ENCODE measurements at regions not wholly inside any gene's neighbourhood (a gene's known extent, or its start where the extent isn't known, plus 50 kb on each side); places are given as distances from the start of the nearest gene placed in this dataset.

- Histone ChIP-seq H3K27ac (peak overlapping the region in 2 of 4 donors; percentile 64 to 78), H3K36me3 (no peaks in the 10 kb centered on the region), H3K4me1 (peaks cover 0 to 8% (median 3%) of the 10 kb centered on the region in 3 donors), H3K4me3 (no peak overlapping the region), H3K27me3 (no peaks in the 10 kb centered on the region), H3K9me3 (no peaks in the 10 kb centered on the region)
- no peak for FAIRE-seq
- 89% methylated on average over 5 of the region's 5 CpGs for WGBS, 2 donors
- DNase-seq, result peak in 1 of 6 donors; percentile 37
- no peak for TF ChIP-seq CTCF (IDR thresholded peaks at IDR 0.05)
- peak in 2 of 4 donors; percentile 12 to 22 for ATAC-seq
- intact Hi-C loops (cut with DNase I), result loop anchor here in 1 of 3 donors (10.0 kb wide), 1 partner anchor 143 kb away; no protein-coding TSS in a partner anchor
Measured at GRCh38 chr6:109891924-109892323, 86.2 kb upstream of the GPR6 start.

- TF ChIP-seq CTCF (IDR thresholded peaks at IDR 0.05), result no peak
- H3K36me3 ChIP-seq, result no peaks in the 10 kb centered on the region
- H3K27ac ChIP-seq, result peak overlapping the region in 2 of 4 donors; percentile 64 to 78
- no peaks in the 10 kb centered on the region for H3K9me3 ChIP-seq
- 42 to 45% methylated on average over 11 of the region's 11 CpGs for WGBS, 2 donors
- ATAC-seq (peak; percentile 87 to 90 (median 89)), FAIRE-seq (no peak), DNase-seq (peak in 3 of 6 donors; percentile 49 to 68 (median 64))
- H3K27me3 ChIP-seq, result no peaks in the 10 kb centered on the region
- H3K4me3 ChIP-seq, result peak overlapping the region in 2 of 4 donors; percentile 17 to 19
- peaks cover 0 to 8% (median 3%) of the 10 kb centered on the region in 3 donors for H3K4me1 ChIP-seq
- intact Hi-C loops (cut with DNase I), result loop anchor here in 1 of 3 donors (10.0 kb wide), 1 partner anchor 142 kb away; no protein-coding TSS in a partner anchor
Measured at GRCh38 chr6:109892451-109893435, 85.4 kb upstream of the GPR6 start.

- no peak for FAIRE-seq
- Histone ChIP-seq H3K9me3 (no peaks in the 10 kb centered on the region), H3K27ac (peak overlapping the region in 2 of 4 donors; percentile 64 to 78), H3K4me1 (peaks cover 0 to 8% (median 3%) of the 10 kb centered on the region in 3 donors), H3K27me3 (no peaks in the 10 kb centered on the region), H3K36me3 (no peaks in the 10 kb centered on the region), H3K4me3 (no peak overlapping the region)
- no peak for ATAC-seq
- WGBS, 2 donors, result 96 to 97% methylated on average over 4 of the region's 4 CpGs
- intact Hi-C loops (cut with DNase I), result loop anchor here in 1 of 3 donors (10.0 kb wide), 1 partner anchor 141 kb away; no protein-coding TSS in a partner anchor
- DNase-seq, result no peak
- no peak for TF ChIP-seq CTCF (IDR thresholded peaks at IDR 0.05)
Measured at GRCh38 chr6:109893606-109894005, 84.5 kb upstream of the GPR6 start.

- intact Hi-C loops (cut with DNase I), result loop anchor here in 1 of 3 donors (10.0 kb wide), 1 partner anchor 141 kb away; no protein-coding TSS in a partner anchor
- peaks cover 0 to 8% (median 3%) of the 10 kb centered on the region in 3 donors for H3K4me1 ChIP-seq
- H3K27me3 ChIP-seq, result no peaks in the 10 kb centered on the region
- ATAC-seq (peak in 2 of 4 donors; percentile 25 to 27), FAIRE-seq (no peak), DNase-seq (no peak)
- H3K4me3 ChIP-seq, result no peak overlapping the region
- TF ChIP-seq CTCF (IDR thresholded peaks at IDR 0.05), result no peak
- peak overlapping the region in 2 of 4 donors; percentile 64 to 78 for H3K27ac ChIP-seq
- no peaks in the 10 kb centered on the region for H3K36me3 ChIP-seq
- H3K9me3 ChIP-seq, result no peaks in the 10 kb centered on the region
- 92 to 95% methylated on average over 5 of the region's 5 CpGs for WGBS, 2 donors
Measured at GRCh38 chr6:109894181-109894580, 83.9 kb upstream of the GPR6 start.

Measured in pancreas (tissue), 10 donors.